GM13976 (cell line): ENCODE measurements at regions not wholly inside any gene's neighbourhood (a gene's known extent, or its start where the extent isn't known, plus 50 kb on each side); places are given as distances from the start of the nearest gene placed in this dataset.

Experiments
- DNase-seq: peaks from one replicate; pipeline ENCODE4 v3.0.0; 2012; ENCODE audit warnings: low spot score
- CTCF ChIP-seq: IDR thresholded peaks from 2 replicates; pipeline ENCODE4 v1.5.1; 2012; ENCODE audit warnings: borderline replicate concordance, mild to moderate bottlenecking; ENCODE audit not compliant: insufficient read depth; ENCODE audit errors: extremely low read depth, missing control alignments, control extremely low read depth
- in situ Hi-C: fragments of 300-500 bp; cut with MboI; formaldehyde crosslinking; loops from one replicate; pipeline ENCODE4 v1.12.0; 2022; ENCODE audit warnings: low sequenced_read_pairs, mixed read lengths, inconsistent platforms; ENCODE audit not compliant: unreplicated experiment

GRCh38 chr12:92570056-92570753 is 132.6 kb upstream of the PLEKHG7 start:
- in situ Hi-C loops, result loop anchor here (25.0 kb wide), 1 partner anchor 108 kb away; no protein-coding TSS in a partner anchor
- peak; percentile 45 for DNase-seq
- TF ChIP-seq CTCF, result peak; percentile 41

- TF ChIP-seq CTCF, result no peak
- in situ Hi-C loops, result loop anchor here (5.0 to 25.0 kb wide), 3 partner anchors 64 to 421 kb away; partner anchors contain the start of gene BTG1
- DNase-seq, result no peak
Observed at GRCh38 chr12:92568691-92569090, 134.1 kb upstream of the PLEKHG7 start.

GRCh38 chr12:92566448-92567019 is 136.3 kb upstream of the PLEKHG7 start:
- in situ Hi-C loops, result loop anchor here (5.0 to 25.0 kb wide), 3 partner anchors 62 to 419 kb away; partner anchors contain the start of gene BTG1
- no peak for DNase-seq
- TF ChIP-seq CTCF, result no peak

GRCh38 chr12:92563819-92564218 is 139.0 kb upstream of the PLEKHG7 start:
- in situ Hi-C loops, result loop anchor here (10.0 to 25.0 kb wide), 2 partner anchors 59 to 102 kb away; no protein-coding TSS in a partner anchor
- TF ChIP-seq CTCF, result no peak

GRCh38 chr12:92562063-92562734 is 140.6 kb upstream of the PLEKHG7 start:
- no peak for DNase-seq
- TF ChIP-seq CTCF, result no peak
- in situ Hi-C loops, result loop anchor here (10.0 to 25.0 kb wide), 2 partner anchors 57 to 100 kb away; no protein-coding TSS in a partner anchor

More at GRCh38 chr12:92563819-92564218, 139.0 kb upstream of the PLEKHG7 start:
- no peak for DNase-seq

- in situ Hi-C loops, result loop anchor here (10.0 to 25.0 kb wide), 2 partner anchors 57 to 99 kb away; no protein-coding TSS in a partner anchor
- no peak for TF ChIP-seq CTCF
- DNase-seq, result no peak
Observed at GRCh38 chr12:92561543-92561899, 141.3 kb upstream of the PLEKHG7 start.
